Mesenchymal stem cell (in vitro differentiated cells and primary cell): ENCODE measurements at regions not wholly inside any gene's neighbourhood (a gene's known extent, or its start where the extent isn't known, plus 50 kb on each side); places are given as distances from the start of the nearest gene placed in this dataset.

Source experiments
- DNase-seq: peaks from one replicate; pipeline ENCODE4 v3.0.0-alpha.2; 2013
- H2AFZ ChIP-seq: one replicate; pipeline ENCODE4 v1.6.1; 2013; ENCODE audit warnings: low read depth, mild to moderate bottlenecking, control low read depth, inconsistent platforms, low read length, moderate library complexity
- H2AK5ac ChIP-seq: 2 replicates; pipeline ENCODE4 v1.6.1; 2013; ENCODE audit warnings: low read length, moderate library complexity, mild to moderate bottlenecking, inconsistent platforms; ENCODE audit not compliant: severe bottlenecking
- H2BK120ac ChIP-seq: one replicate; pipeline ENCODE4 v1.6.1; 2013; ENCODE audit warnings: low read depth, mild to moderate bottlenecking, inconsistent platforms, low read length, moderate library complexity
- H2BK12ac ChIP-seq, 2 experiments: one replicate each; pipeline ENCODE4 v1.6.1; 2013; ENCODE audit warnings: inconsistent platforms in 2 of 2, low read length in 2 of 2, mild to moderate bottlenecking in 2 of 2, moderate library complexity in 2 of 2, control low read depth in 1 of 2
- H2BK15ac ChIP-seq: one replicate; pipeline ENCODE4 v1.6.1; 2013; ENCODE audit warnings: mild to moderate bottlenecking, low read depth, inconsistent platforms; ENCODE audit not compliant: poor library complexity, severe bottlenecking
- H2BK5ac ChIP-seq: 2 replicates; pipeline ENCODE4 v1.6.1; 2013; ENCODE audit warnings: low read depth, mild to moderate bottlenecking, low read length, control low read depth, inconsistent platforms; ENCODE audit not compliant: poor library complexity, severe bottlenecking
- H3K14ac ChIP-seq, 2 experiments: one replicate each; pipeline ENCODE4 v1.6.1; 2013; ENCODE audit warnings: inconsistent platforms in 2 of 2, low read length in 2 of 2, control low read depth in 1 of 2, mild to moderate bottlenecking in 1 of 2, moderate library complexity in 1 of 2
- H3K18ac ChIP-seq, 2 experiments: one replicate each; pipeline ENCODE4 v1.6.1; 2013; ENCODE audit warnings: inconsistent platforms in 2 of 2, low read length in 2 of 2, control low read depth in 1 of 2, low read depth in 1 of 2, mild to moderate bottlenecking in 1 of 2
- H3K23ac ChIP-seq, 2 experiments: one replicate each; pipeline ENCODE4 v1.6.1; 2013; ENCODE audit warnings: inconsistent platforms in 2 of 2, low read length in 2 of 2, mild to moderate bottlenecking in 2 of 2, moderate library complexity in 2 of 2, control low read depth in 1 of 2
- H3K27ac ChIP-seq: 2 replicates; pipeline ENCODE4 v1.5.1; 2013; ENCODE audit warnings: mild to moderate bottlenecking, moderate library complexity, low read length, control low read depth, inconsistent platforms; ENCODE audit not compliant: poor library complexity, severe bottlenecking
- H3K27me3 ChIP-seq, 2 experiments: 2 replicates each; pipeline versions ENCODE4 v1.6.1 to v1.7.0; 2013; ENCODE audit warnings: low read length in 2 of 2, mild to moderate bottlenecking in 2 of 2, moderate library complexity in 2 of 2, control low read depth in 1 of 2, inconsistent platforms in 1 of 2; ENCODE audit not compliant: control insufficient read depth in 1 of 2, insufficient read depth in 1 of 2
- H3K36me3 ChIP-seq, 2 experiments: 2 replicates each; pipeline versions ENCODE4 v1.6.1 to v1.7.0; 2013; ENCODE audit warnings: low read length in 2 of 2, control low read depth in 1 of 2, inconsistent platforms in 1 of 2, low read depth in 1 of 2, mild to moderate bottlenecking in 1 of 2; ENCODE audit not compliant: insufficient read depth in 2 of 2, control insufficient read depth in 1 of 2
- H3K4ac ChIP-seq, 2 experiments: one replicate each; pipeline ENCODE4 v1.6.1; 2013; ENCODE audit warnings: inconsistent platforms in 2 of 2, low read length in 2 of 2, mild to moderate bottlenecking in 2 of 2, moderate library complexity in 2 of 2, control low read depth in 1 of 2, low read depth in 1 of 2
- H3K4me1 ChIP-seq: 2 replicates; pipeline ENCODE4 v1.6.1; 2013; ENCODE audit warnings: low read depth, low read length, control low read depth; ENCODE audit not compliant: control insufficient read depth, insufficient read depth
- H3K4me2 ChIP-seq: 2 replicates; pipeline ENCODE4 v1.6.1; 2013; ENCODE audit warnings: low read length, mild to moderate bottlenecking, inconsistent platforms; ENCODE audit not compliant: poor library complexity, severe bottlenecking
- H3K4me3 ChIP-seq, 2 experiments: 2 replicates each; pipeline versions ENCODE4 v1.5.1 to v1.7.0; 2013; ENCODE audit warnings: low read length in 2 of 2, mild to moderate bottlenecking in 2 of 2, control low read depth in 1 of 2, low read depth in 1 of 2; ENCODE audit not compliant: insufficient read depth in 1 of 2
- H3K79me1 ChIP-seq: replicated peaks from 2 replicates; pipeline ENCODE4 v1.6.1; 2013; ENCODE audit warnings: mild to moderate bottlenecking, control low read depth, low read length, inconsistent platforms; ENCODE audit not compliant: poor library complexity, severe bottlenecking
- H3K9ac ChIP-seq: 2 replicates; pipeline ENCODE4 v1.7.0; 2013; ENCODE audit warnings: mild to moderate bottlenecking, low read length, moderate library complexity
- H3K9me3 ChIP-seq: 2 replicates; pipeline ENCODE4 v1.7.0; 2013; ENCODE audit warnings: mild to moderate bottlenecking, low read length; ENCODE audit not compliant: control insufficient read depth
- H4K8ac ChIP-seq: one replicate; pipeline ENCODE4 v1.6.1; 2013; ENCODE audit warnings: inconsistent platforms, mild to moderate bottlenecking, low read length, moderate library complexity
- H4K91ac ChIP-seq: one replicate; pipeline ENCODE4 v1.6.1; 2013; ENCODE audit warnings: mild to moderate bottlenecking, low read length, inconsistent platforms
- WGBS: methylation state at CpG from one replicate; pipeline ENCODE4 v1.1.7; 2013; ENCODE audit warnings: mixed read lengths; 5-methylcytosine and 5-hydroxymethylcytosine counted together

DNA sequence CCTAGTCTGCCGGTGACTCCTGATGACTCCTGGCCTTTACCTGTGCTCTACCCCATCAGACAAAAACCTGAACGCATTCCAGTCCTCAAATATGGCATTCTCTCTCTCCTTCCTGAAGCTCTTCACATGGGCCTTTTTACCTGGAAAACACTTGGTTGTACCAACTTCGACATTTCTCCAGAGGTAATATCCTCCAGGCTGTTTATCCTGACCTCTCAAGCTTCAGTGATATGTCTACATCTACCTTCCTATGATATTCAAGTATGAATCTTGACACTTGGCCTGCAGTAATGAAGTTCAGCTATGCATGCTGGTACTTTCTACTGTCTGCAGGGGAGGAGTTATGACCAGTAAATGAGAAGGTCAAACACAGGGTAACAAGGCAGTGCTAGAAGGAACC, 901.8 kb downstream of the VRK1 start:
- no peak overlapping the region for H3K4ac ChIP-seq
- no peak overlapping the region for H2BK120ac ChIP-seq
- H2AK5ac ChIP-seq: no peak overlapping the region
- no peak overlapping the region for H2BK15ac ChIP-seq
- H3K4me1 ChIP-seq: no peaks in the 10 kb centered on the region
- no peak overlapping the region for H2BK5ac ChIP-seq
- no peak overlapping the region for H3K18ac ChIP-seq
- H3K27ac ChIP-seq: no peak overlapping the region
- no peaks in the 10 kb centered on the region for H3K79me1 ChIP-seq
- no peak overlapping the region for H2AFZ ChIP-seq
- no peak overlapping the region for H3K14ac ChIP-seq
- WGBS: 70% methylated on average over 3 of the region's 3 CpGs
- H4K91ac ChIP-seq: no peak overlapping the region
- no peak overlapping the region for H3K4me3 ChIP-seq
- H3K27me3 ChIP-seq: no peaks in the 10 kb centered on the region
- H3K36me3 ChIP-seq: no peaks in the 10 kb centered on the region
- H3K23ac ChIP-seq: no peak overlapping the region
- H3K4me2 ChIP-seq: no peak overlapping the region
- peaks cover 18% of the 10 kb centered on the region for H3K9me3 ChIP-seq
- H2BK12ac ChIP-seq: no peak overlapping the region
- H4K8ac ChIP-seq: no peak overlapping the region
- DNase-seq: no peak
- no peak overlapping the region for H3K9ac ChIP-seq

DNA sequence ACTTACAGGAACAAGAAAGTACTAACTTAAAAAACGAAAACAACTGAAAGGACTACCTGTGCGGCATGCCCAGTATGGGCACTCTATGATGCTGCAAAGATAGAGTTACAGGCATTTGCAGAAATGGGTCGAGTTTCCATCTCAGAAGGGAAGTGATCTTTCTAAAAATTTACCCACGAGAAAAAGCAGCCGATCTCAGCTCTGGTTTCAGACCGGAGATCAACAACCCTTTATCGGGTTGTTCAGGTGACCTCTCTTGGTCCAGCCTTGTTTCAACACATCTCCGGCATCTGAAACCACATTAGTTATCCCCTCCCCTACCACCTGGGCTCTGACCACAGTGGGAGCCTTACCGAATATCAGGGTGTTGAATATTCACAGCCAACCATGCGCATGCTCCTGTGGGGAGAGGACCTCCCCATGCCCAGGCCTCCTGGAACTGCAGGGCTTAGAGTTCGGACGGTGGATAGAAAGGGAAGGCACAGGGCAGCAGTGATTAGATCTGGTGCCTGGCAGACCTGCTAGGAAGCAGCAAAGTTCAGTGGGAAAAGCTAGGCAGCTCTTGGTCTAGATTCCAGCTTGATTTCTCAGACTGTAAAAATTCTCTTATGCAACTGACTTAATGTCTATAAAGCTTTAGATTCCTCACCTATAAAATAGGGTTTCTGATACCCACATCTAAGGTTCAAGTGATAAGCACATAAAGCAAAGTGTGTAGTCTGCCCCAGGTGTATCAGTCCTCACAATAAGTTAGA, 906.0 kb downstream of the VRK1 start:
- Histone ChIP-seq H3K4ac (no peak overlapping the region), H3K4me1 (no peaks in the 10 kb centered on the region), H3K27ac (no peak overlapping the region), H3K27me3 (no peaks in the 10 kb centered on the region), H3K14ac (no peak overlapping the region), H3K4me2 (no peak overlapping the region), H3K18ac (no peak overlapping the region), H2BK120ac (no peak overlapping the region), H3K4me3 (no peak overlapping the region), H2BK12ac (no peak overlapping the region), H3K23ac (no peak overlapping the region), H3K36me3 (no peaks in the 10 kb centered on the region), H2BK15ac (no peak overlapping the region), H2BK5ac (no peak overlapping the region), H4K91ac (no peak overlapping the region), H2AK5ac (no peak overlapping the region), H2AFZ (no peak overlapping the region), H3K79me1 (no peaks in the 10 kb centered on the region), H3K9ac (no peak overlapping the region), H4K8ac (no peak overlapping the region), H3K9me3 (peaks cover 7% of the 10 kb centered on the region)
- WGBS: 85% methylated on average over 12 of the region's 12 CpGs
- DNase-seq: no peak

DNA sequence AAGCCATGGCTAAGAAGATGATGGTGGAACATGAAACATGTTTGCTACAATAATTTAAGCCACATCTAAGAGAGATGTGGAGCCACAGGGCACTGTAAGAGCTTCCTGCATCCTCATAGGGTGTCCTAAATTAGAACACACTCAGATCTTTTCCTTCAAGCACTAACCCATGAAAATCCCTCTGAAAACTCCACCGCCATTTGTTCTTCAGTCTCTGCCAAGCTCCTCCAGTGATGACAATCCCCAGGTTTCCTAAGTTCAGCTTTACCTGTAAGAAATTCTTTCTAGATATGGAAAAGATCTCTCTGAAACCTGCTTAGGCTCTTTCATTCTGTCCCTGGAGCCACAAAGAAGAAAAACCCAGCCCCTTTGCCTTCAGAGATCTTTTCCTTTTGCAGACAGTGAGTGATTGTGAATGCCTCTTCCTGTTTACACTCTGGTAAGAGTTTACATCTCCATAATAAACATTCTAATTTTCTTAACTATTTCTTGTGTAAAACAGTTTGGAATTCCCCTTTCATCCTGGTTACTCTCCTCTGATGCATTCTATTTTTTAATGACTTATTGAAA, 907.2 kb downstream of the VRK1 start:
- H3K4me2 ChIP-seq: no peak overlapping the region
- no peak overlapping the region for H3K18ac ChIP-seq
- no peak overlapping the region for H2AFZ ChIP-seq
- H2BK12ac ChIP-seq: no peak overlapping the region
- no peak overlapping the region for H3K23ac ChIP-seq
- H3K4me1 ChIP-seq: no peaks in the 10 kb centered on the region
- H3K27ac ChIP-seq: no peak overlapping the region
- no peak overlapping the region for H2BK15ac ChIP-seq
- no peak overlapping the region for H3K14ac ChIP-seq
- no peaks in the 10 kb centered on the region for H3K27me3 ChIP-seq
- H3K9me3 ChIP-seq: peaks cover 3% of the 10 kb centered on the region
- H3K4ac ChIP-seq: no peak overlapping the region
- no peak overlapping the region for H4K8ac ChIP-seq
- H2AK5ac ChIP-seq: no peak overlapping the region
- 100% methylated on average over 1 of the region's 1 CpG for WGBS
- H3K79me1 ChIP-seq: no peaks in the 10 kb centered on the region
- H2BK120ac ChIP-seq: no peak overlapping the region
- H2BK5ac ChIP-seq: no peak overlapping the region
- H3K4me3 ChIP-seq: no peak overlapping the region
- H4K91ac ChIP-seq: no peak overlapping the region
- H3K36me3 ChIP-seq: no peaks in the 10 kb centered on the region
- H3K9ac ChIP-seq: no peak overlapping the region
- DNase-seq: no peak

DNA sequence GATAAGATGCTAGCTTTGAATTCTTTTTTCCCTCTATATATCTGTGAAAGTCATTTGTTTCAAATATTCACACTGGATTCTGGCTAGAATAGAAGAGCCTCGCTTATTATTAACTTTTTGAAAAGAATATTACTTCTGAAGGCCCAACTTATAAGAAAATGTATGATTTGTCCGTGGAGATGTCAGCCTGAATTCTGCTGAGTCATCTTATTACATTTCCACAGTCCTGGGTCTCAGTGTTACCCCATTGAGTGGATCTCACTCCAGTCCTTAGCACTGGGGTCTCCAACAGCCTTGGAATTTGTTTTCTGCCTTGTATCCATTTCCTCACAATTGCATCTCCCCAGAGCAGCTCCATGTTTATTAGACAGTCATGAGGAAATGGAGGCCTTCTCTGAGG, 907.9 kb downstream of the VRK1 start:
- Histone ChIP-seq H3K14ac (no peak overlapping the region), H4K8ac (no peak overlapping the region), H2AFZ (no peak overlapping the region), H3K36me3 (no peaks in the 10 kb centered on the region), H3K18ac (no peak overlapping the region), H2BK120ac (no peak overlapping the region), H3K9ac (no peak overlapping the region), H3K23ac (no peak overlapping the region), H3K9me3 (no peaks in the 10 kb centered on the region), H3K4me2 (no peak overlapping the region), H3K27ac (no peak overlapping the region), H2BK12ac (no peak overlapping the region), H3K4ac (no peak overlapping the region), H2AK5ac (no peak overlapping the region), H2BK15ac (no peak overlapping the region), H3K79me1 (no peaks in the 10 kb centered on the region), H3K4me3 (no peak overlapping the region), H2BK5ac (no peak overlapping the region), H3K4me1 (no peaks in the 10 kb centered on the region), H3K27me3 (no peaks in the 10 kb centered on the region), H4K91ac (no peak overlapping the region)
- 33% methylated on average over 1 of the region's 2 CpGs for WGBS
- DNase-seq: no peak
